GM23338 (cell line): ENCODE measurements at regions not wholly inside any gene's neighbourhood (a gene's known extent, or its start where the extent isn't known, plus 50 kb on each side); places are given as distances from the start of the nearest gene placed in this dataset.

ENCODE experiments used
- ATAC-seq: fragments of 200-7000 bp; cut with Tn5 transposase; 3 replicates; pipeline ENCODE4 v1.9.1; 2020
- DNase-seq: peaks from one replicate; pipeline ENCODE4 v3.0.0-alpha.2; 2015; ENCODE audit warnings: low spot score
- H2AFZ ChIP-seq: fragments of 200-600 bp; sonication (generic); 2 replicates; pipeline ENCODE4 v1.8.0; 2016; ENCODE audit warnings: antibody characterized with exemption, mild to moderate bottlenecking, moderate library complexity
- H3F3A ChIP-seq: fragments of 200-600 bp; sonication (generic); replicated peaks from 2 replicates; pipeline ENCODE4 v1.8.0; 2017; ENCODE audit warnings: antibody characterized with exemption, mixed run types, low read depth
- H3K27ac ChIP-seq: fragments of 200-600 bp; sonication (generic); 2 replicates; pipeline ENCODE4 v1.6.1; 2016; ENCODE audit warnings: low read depth
- H3K27me3 ChIP-seq: fragments of 200-600 bp; sonication (generic); 2 replicates; pipeline ENCODE4 v1.8.0; 2016; ENCODE audit warnings: mild to moderate bottlenecking, mixed run types, moderate library complexity; ENCODE audit not compliant: insufficient read depth
- H3K36me3 ChIP-seq: fragments of 200-600 bp; sonication (generic); 2 replicates; pipeline ENCODE4 v1.8.0; 2016; ENCODE audit warnings: mild to moderate bottlenecking; ENCODE audit not compliant: insufficient read depth
- H3K4me1 ChIP-seq: fragments of 200-600 bp; sonication (generic); 2 replicates; pipeline ENCODE4 v1.8.0; 2016; ENCODE audit warnings: mild to moderate bottlenecking, moderate library complexity; ENCODE audit not compliant: insufficient read depth
- H3K4me2 ChIP-seq: fragments of 200-600 bp; sonication (generic); 2 replicates; pipeline ENCODE4 v1.7.1; 2017; ENCODE audit warnings: mixed run types
- H3K4me3 ChIP-seq: fragments of 200-600 bp; sonication (generic); 2 replicates; pipeline ENCODE4 v1.6.1; 2016; ENCODE audit warnings: mixed run types
- H3K79me2 ChIP-seq: fragments of 200-600 bp; sonication (generic); replicated peaks from 2 replicates; pipeline ENCODE4 v1.8.0; 2017; ENCODE audit warnings: mild to moderate bottlenecking; ENCODE audit not compliant: insufficient read depth
- H3K9me2 ChIP-seq: fragments of 200-600 bp; sonication (generic); 2 replicates; pipeline ENCODE4 v1.8.0; 2017; ENCODE audit not compliant: insufficient read depth
- H4K20me1 ChIP-seq: fragments of 200-600 bp; sonication (generic); replicated peaks from 2 replicates; pipeline ENCODE4 v1.8.0; 2017; ENCODE audit warnings: mild to moderate bottlenecking; ENCODE audit not compliant: insufficient read depth
- H3K27ac Mint-ChIP-seq: 2 replicates; pipeline ENCODE4 v1.8.0; 2020; ENCODE audit warnings: inconsistent platforms, mild to moderate bottlenecking, moderate library complexity, mixed read lengths
- H3K27me3 Mint-ChIP-seq: 3 replicates; pipeline ENCODE4 v1.8.0; 2022; ENCODE audit warnings: low read depth, mild to moderate bottlenecking, moderate library complexity, mixed read lengths, inconsistent platforms; ENCODE audit not compliant: insufficient read depth, poor library complexity
- H3K36me3 Mint-ChIP-seq: 3 replicates; pipeline ENCODE4 v1.8.0; 2021; ENCODE audit warnings: low read depth, mild to moderate bottlenecking, inconsistent platforms, moderate library complexity, mixed read lengths
- H3K4me1 Mint-ChIP-seq: 3 replicates; pipeline ENCODE4 v1.8.0; 2020; ENCODE audit warnings: mild to moderate bottlenecking, inconsistent platforms, mixed read lengths
- H3K4me3 Mint-ChIP-seq: 3 replicates; pipeline ENCODE4 v1.8.0; 2021; ENCODE audit warnings: moderate library complexity, mild to moderate bottlenecking, inconsistent platforms, mixed read lengths
- H3K9me3 Mint-ChIP-seq: 3 replicates; pipeline ENCODE4 v1.8.0; 2020; ENCODE audit warnings: moderate library complexity, mild to moderate bottlenecking, inconsistent platforms, mixed read lengths
- CREB1 ChIP-seq: fragments of 250-450 bp; sonication (Bioruptor Pico); IDR thresholded peaks from 2 replicates; pipeline ENCODE4 v1.5.0; 2020; ENCODE audit warnings: low read depth, mild to moderate bottlenecking, moderate library complexity
- CTCF ChIP-seq, 2 experiments: fragments of 200-600 bp in 1 of 2; sonication (generic) in 1 of 2; conservative IDR thresholded peaks; 2 replicates each; pipeline versions ENCODE4 v1.5.1 to v1.6.1; 2016 to 2017; ENCODE audit warnings: antibody characterized with exemption in 2 of 2, low read depth in 2 of 2, mild to moderate bottlenecking in 2 of 2, moderate library complexity in 1 of 2
- ETS1 ChIP-seq: IDR thresholded peaks from 2 replicates; pipeline ENCODE4 v1.6.1; 2016; ENCODE audit warnings: antibody characterized with exemption
- EZH2 ChIP-seq: fragments of 200-600 bp; sonication (generic); IDR thresholded peaks from one replicate; pipeline ENCODE4 v1.8.0; 2017; ENCODE audit warnings: antibody characterized with exemption, mild to moderate bottlenecking, low read depth; ENCODE audit not compliant: unreplicated experiment
- EZH2phosphoT487 ChIP-seq: fragments of 200-600 bp; sonication (generic); IDR thresholded peaks from one replicate; pipeline ENCODE4 v1.8.1; 2018; ENCODE audit warnings: antibody characterized with exemption; ENCODE audit not compliant: unreplicated experiment
- JUNB ChIP-seq: IDR thresholded peaks from one replicate; pipeline ENCODE4 v1.6.1; 2016; ENCODE audit warnings: antibody characterized with exemption; ENCODE audit not compliant: unreplicated experiment
- NANOG ChIP-seq: IDR thresholded peaks from 2 replicates; pipeline ENCODE4 v1.6.1; 2016; ENCODE audit warnings: antibody characterized with exemption, borderline replicate concordance
- POLR2AphosphoS5 ChIP-seq: IDR thresholded peaks from 2 replicates; pipeline ENCODE4 v1.6.1; 2016; ENCODE audit warnings: antibody characterized with exemption, low read depth
- REST ChIP-seq: IDR thresholded peaks from one replicate; pipeline ENCODE4 v1.6.1; 2018; ENCODE audit warnings: antibody characterized with exemption; ENCODE audit not compliant: unreplicated experiment
- STAT1 ChIP-seq: IDR thresholded peaks from one replicate; pipeline ENCODE4 v1.6.1; 2016; ENCODE audit warnings: antibody characterized with exemption; ENCODE audit not compliant: unreplicated experiment
- ZNF114 ChIP-seq: fragments of 250-450 bp; sonication (Bioruptor Pico); IDR thresholded peaks from 2 replicates; pipeline ENCODE4 v1.5.0; 2020; ENCODE audit warnings: mild to moderate bottlenecking, moderate library complexity
- ZNF331 ChIP-seq: fragments of 250-450 bp; sonication (Bioruptor Pico); IDR thresholded peaks from 2 replicates; pipeline ENCODE4 v1.5.0; 2020; ENCODE audit warnings: low read depth, mild to moderate bottlenecking, moderate library complexity
- ZNF462 ChIP-seq: fragments of 250-450 bp; sonication (Bioruptor Pico); IDR thresholded peaks from 2 replicates; pipeline ENCODE4 v1.5.0; 2020; ENCODE audit warnings: mild to moderate bottlenecking, moderate library complexity

- no peak for TF ChIP-seq POLR2AphosphoS5
- TF ChIP-seq JUNB, result no peak
- TF ChIP-seq ZNF331 (CRISPR knock-in tag), result no peak
- TF ChIP-seq ZNF462 (CRISPR knock-in tag), result no peak
Measured at GRCh38 chr18:29883114-29883513, 1159.4 kb downstream of the DSC3 start (continued).

- Histone ChIP-seq H3F3A (no peaks in the 10 kb centered on the region), H3K4me1 (no peaks in the 10 kb centered on the region), H3K27me3 (no peaks in the 10 kb centered on the region), H3K4me3 (no peak overlapping the region), H3K4me2 (no peak overlapping the region), H3K79me2 (no peaks in the 10 kb centered on the region), H2AFZ (no peak overlapping the region), H3K9me2 (peaks cover 5% of the 10 kb centered on the region; the same call in 1 of the 2 replicates), H4K20me1 (no peaks in the 10 kb centered on the region), H3K27ac (no peak overlapping the region), H3K36me3 (no peaks in the 10 kb centered on the region)
- H3K27me3 Mint-ChIP-seq, result peaks cover 3% of the 10 kb centered on the region
- no peak overlapping the region for H3K27ac Mint-ChIP-seq
- H3K4me1 Mint-ChIP-seq, result no peaks in the 10 kb centered on the region
- no peak overlapping the region for H3K4me3 Mint-ChIP-seq
- H3K36me3 Mint-ChIP-seq, result peaks cover under 1% of the 10 kb centered on the region; the same call in 2 of the 3 replicates
- H3K9me3 Mint-ChIP-seq, result peaks cover 8% of the 10 kb centered on the region
- no peak for ATAC-seq
- DNase-seq, result no peak
- TF ChIP-seq NANOG, result no peak
- no peak for TF ChIP-seq ETS1
- no peak for TF ChIP-seq CREB1 (CRISPR knock-in tag)
- TF ChIP-seq STAT1, result no peak
- no peak for TF ChIP-seq REST
- no peak for TF ChIP-seq JUNB
- TF ChIP-seq EZH2phosphoT487, result no peak
- TF ChIP-seq POLR2AphosphoS5, result no peak
- no peak for TF ChIP-seq EZH2
- TF ChIP-seq ZNF331 (CRISPR knock-in tag), result no peak
- no peak for TF ChIP-seq CTCF (conservative IDR thresholded peaks at IDR 0.05; ENCODE audit: low read depth in 2 of 2)
- no peak for TF ChIP-seq ZNF114 (CRISPR knock-in tag)
Measured at GRCh38 chr18:29882620-29883019, 1159.9 kb downstream of the DSC3 start.
